CD4-positive, alpha-beta memory T cell (primary cell): ENCODE measurements at regions not wholly inside any gene's neighbourhood (a gene's known extent, or its start where the extent isn't known, plus 50 kb on each side); places are given as distances from the start of the nearest gene placed in this dataset.

ENCODE experiments used
- CTCF ChIA-PET: fragments of 350-600 bp; sonication (Branson Sonifier 250); formaldehyde crosslinking; loops from one replicate; lab custom pipeline; 2021; ENCODE audit warnings: inconsistent platforms; ENCODE audit not compliant: partially characterized antibody; lab: Charles Lee
- POLR2A ChIA-PET: fragments of 350-600 bp; sonication (Branson Sonifier 250); formaldehyde crosslinking; loops from one replicate; lab custom pipeline; 2021; ENCODE audit not compliant: partially characterized antibody; lab: Charles Lee
- DNase-seq, 5 donors: peaks; one replicate each; pipeline versions ENCODE4 v3.0.0 to v3.0.0-alpha.2; 2020 to 2022; ENCODE audit warnings: mixed read lengths in 1 of 5
- H3K27ac ChIP-seq: one replicate; pipeline ENCODE4 v1.7.0; 2013; ENCODE audit warnings: low read depth, low read length
- H3K27me3 ChIP-seq: 2 replicates; pipeline ENCODE4 v1.7.0; 2013; ENCODE audit warnings: mild to moderate bottlenecking, low read length, moderate library complexity; ENCODE audit not compliant: insufficient read depth
- H3K36me3 ChIP-seq: 2 replicates; pipeline ENCODE4 v1.7.0; 2013; ENCODE audit warnings: mild to moderate bottlenecking, low read length, moderate library complexity; ENCODE audit not compliant: insufficient read depth
- H3K4me1 ChIP-seq: 2 replicates; pipeline ENCODE4 v1.7.0; 2013; ENCODE audit warnings: mild to moderate bottlenecking, low read length, moderate library complexity; ENCODE audit not compliant: insufficient read depth
- H3K4me3 ChIP-seq, 2 donors: one replicate each; pipeline ENCODE4 v1.7.0; 2013; ENCODE audit warnings: low read length in 2 of 2, mild to moderate bottlenecking in 1 of 2
- H3K9me3 ChIP-seq, 2 donors: one replicate each; pipeline ENCODE4 v1.7.0; 2013; ENCODE audit warnings: low read length in 2 of 2, control low read depth in 1 of 2; ENCODE audit not compliant: control insufficient read depth in 1 of 2
- H3K27ac Mint-ChIP-seq, 7 donors: one replicate each; pipeline ENCODE4 v1.8.0; 2020 to 2021; ENCODE audit warnings: mixed read lengths in 7 of 7, mild to moderate bottlenecking in 6 of 7, inconsistent platforms in 3 of 7, moderate library complexity in 3 of 7
- H3K27me3 Mint-ChIP-seq, 2 donors: one replicate each; pipeline ENCODE4 v1.8.0; 2020 to 2021; ENCODE audit warnings: mixed read lengths in 2 of 2
- H3K36me3 Mint-ChIP-seq, 2 donors: one replicate each; pipeline ENCODE4 v1.8.0; 2020 to 2021; ENCODE audit warnings: mixed read lengths in 2 of 2, inconsistent platforms in 1 of 2, mild to moderate bottlenecking in 1 of 2
- H3K4me1 Mint-ChIP-seq, 4 donors: one replicate each; pipeline ENCODE4 v1.8.0; 2020 to 2021; ENCODE audit warnings: mixed read lengths in 4 of 4, mild to moderate bottlenecking in 1 of 4
- H3K4me3 Mint-ChIP-seq, 8 donors: one replicate each; pipeline ENCODE4 v1.8.0; 2020 to 2021; ENCODE audit warnings: mixed read lengths in 8 of 8, mild to moderate bottlenecking in 7 of 8, moderate library complexity in 6 of 8, inconsistent platforms in 3 of 8
- H3K9me3 Mint-ChIP-seq, 8 donors: one replicate each; pipeline ENCODE4 v1.8.0; 2020 to 2021; ENCODE audit warnings: mixed read lengths in 8 of 8, mild to moderate bottlenecking in 5 of 8, inconsistent platforms in 3 of 8, moderate library complexity in 1 of 8
- intact Hi-C: fragments of 100-400 bp; cut with micrococcal nuclease; formaldehyde crosslinking; loops from one replicate; pipeline ENCODE4 v1.15.1; 2023

DNA sequence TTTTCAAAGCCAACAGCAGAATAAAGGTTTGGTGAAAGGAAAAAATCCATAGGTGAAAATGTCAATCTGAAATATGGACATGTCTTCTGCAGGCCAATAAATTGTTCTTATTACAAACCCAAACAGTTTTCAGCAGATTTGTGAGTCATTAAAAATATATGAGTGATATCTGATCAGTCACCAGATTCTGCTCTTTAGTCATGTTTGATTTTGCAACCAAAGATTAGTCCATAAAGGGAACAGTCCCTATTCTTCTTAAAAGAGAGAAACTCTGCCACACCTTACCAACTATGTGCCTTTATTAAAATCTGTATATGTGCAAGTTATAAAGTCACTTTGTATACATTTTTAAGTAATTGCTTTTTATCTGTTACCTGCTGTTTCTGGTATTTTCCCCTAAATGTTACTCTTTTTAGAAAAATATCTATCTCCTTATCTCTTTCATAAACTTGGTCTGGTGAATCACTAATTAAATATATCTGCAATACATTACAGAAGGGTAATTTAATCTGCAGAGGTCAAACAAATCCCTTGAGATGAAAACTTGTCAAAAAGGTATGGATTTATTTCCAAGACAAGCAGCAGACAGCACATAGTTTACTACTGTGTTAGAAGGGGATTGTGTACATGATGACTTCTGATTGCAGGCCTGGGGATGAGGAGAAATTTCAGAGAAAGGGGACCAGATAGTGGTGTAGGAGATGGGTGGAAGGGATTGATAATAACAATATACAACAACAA lies 322.9 kb upstream of the NWD2 start:
- Mint-ChIP-seq H3K4me1 (no peaks in the 10 kb centered on the region), H3K36me3 (no peaks in the 10 kb centered on the region), H3K4me3 (no peak overlapping the region), H3K27ac (no peak overlapping the region), H3K27me3 (no peaks in the 10 kb centered on the region), H3K9me3 (peaks cover 0 to 2% (median 0%) of the 10 kb centered on the region in 8 donors)
- intact Hi-C loops, result no loop called here
- Histone ChIP-seq H3K9me3 (no peaks in the 10 kb centered on the region), H3K27me3 (no peaks in the 10 kb centered on the region), H3K4me1 (no peaks in the 10 kb centered on the region), H3K27ac (no peak overlapping the region), H3K4me3 (no peak overlapping the region), H3K36me3 (no peaks in the 10 kb centered on the region)
- CTCF ChIA-PET, result no interaction called here
- POLR2A ChIA-PET, result no interaction called here
- no peak for DNase-seq

- Histone ChIP-seq H3K36me3 (no peaks in the 10 kb centered on the region), H3K27ac (no peak overlapping the region), H3K27me3 (no peaks in the 10 kb centered on the region), H3K4me1 (no peaks in the 10 kb centered on the region), H3K4me3 (no peak overlapping the region), H3K9me3 (no peaks in the 10 kb centered on the region)
- peaks cover 0 to 8% (median 1%) of the 10 kb centered on the region in 8 donors for H3K9me3 Mint-ChIP-seq
- POLR2A ChIA-PET, result no interaction called here
- H3K27me3 Mint-ChIP-seq, result peaks cover 0 to 2% of the 10 kb centered on the region in 2 donors
- CTCF ChIA-PET, result no interaction called here
- H3K36me3 Mint-ChIP-seq, result no peaks in the 10 kb centered on the region
- no peak for DNase-seq
- intact Hi-C loops, result no loop called here
- H3K27ac Mint-ChIP-seq, result no peak overlapping the region
- no peak overlapping the region for H3K4me3 Mint-ChIP-seq
- H3K4me1 Mint-ChIP-seq, result no peaks in the 10 kb centered on the region
These were observed 313.9 kb upstream of the NWD2 start for GRCh38 chr4:36930562-36931111.

GRCh38 chr4:36944232-36944631 lies 300.3 kb upstream of the NWD2 start:
- H3K4me3 Mint-ChIP-seq, result no peak overlapping the region
- H3K36me3 Mint-ChIP-seq, result no peaks in the 10 kb centered on the region
- DNase-seq, result no peak
- Histone ChIP-seq H3K4me1 (no peaks in the 10 kb centered on the region), H3K27me3 (no peaks in the 10 kb centered on the region), H3K36me3 (no peaks in the 10 kb centered on the region), H3K9me3 (no peaks in the 10 kb centered on the region), H3K4me3 (no peak overlapping the region), H3K27ac (no peak overlapping the region)
- H3K27ac Mint-ChIP-seq, result no peak overlapping the region
- CTCF ChIA-PET, result no interaction called here
- no peaks in the 10 kb centered on the region for H3K4me1 Mint-ChIP-seq
- POLR2A ChIA-PET, result no interaction called here
- intact Hi-C loops, result no loop called here
- H3K9me3 Mint-ChIP-seq, result peaks cover 0 to 4% (median 0%) of the 10 kb centered on the region in 8 donors
- H3K27me3 Mint-ChIP-seq, result no peaks in the 10 kb centered on the region

DNA sequence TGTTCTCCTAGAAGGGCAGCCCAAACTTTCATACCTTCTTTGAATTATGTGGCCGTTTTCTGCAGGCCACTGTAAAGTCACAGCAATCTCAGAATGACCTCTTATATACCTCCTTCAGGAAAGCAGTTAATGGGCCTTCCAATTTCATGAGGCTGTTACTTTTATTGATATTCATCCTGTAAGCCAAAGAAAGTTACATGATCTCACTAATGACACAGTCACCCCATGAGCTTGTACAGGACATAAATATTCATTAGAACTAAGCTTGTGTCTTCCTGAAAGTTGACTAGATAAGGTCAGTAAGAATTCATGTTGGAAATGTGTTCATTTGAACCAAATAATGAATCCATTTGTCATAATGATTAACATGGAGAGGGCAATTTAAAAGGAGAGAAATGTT lies 283.1 kb upstream of the NWD2 start:
- H3K4me3 Mint-ChIP-seq, result no peak overlapping the region
- no peak for DNase-seq
- no peaks in the 10 kb centered on the region for H3K36me3 Mint-ChIP-seq
- H3K4me1 Mint-ChIP-seq, result no peaks in the 10 kb centered on the region
- ChIA-PET CTCF (no interaction called here), POLR2A (no interaction called here)
- Histone ChIP-seq H3K4me1 (no peaks in the 10 kb centered on the region), H3K4me3 (no peak overlapping the region), H3K9me3 (no peaks in the 10 kb centered on the region), H3K27me3 (no peaks in the 10 kb centered on the region), H3K27ac (no peak overlapping the region), H3K36me3 (no peaks in the 10 kb centered on the region)
- no peaks in the 10 kb centered on the region for H3K27me3 Mint-ChIP-seq
- intact Hi-C loops, result no loop called here
- H3K27ac Mint-ChIP-seq, result no peak overlapping the region
- H3K9me3 Mint-ChIP-seq, result peaks cover 0 to 1% (median 0%) of the 10 kb centered on the region in 8 donors

DNA sequence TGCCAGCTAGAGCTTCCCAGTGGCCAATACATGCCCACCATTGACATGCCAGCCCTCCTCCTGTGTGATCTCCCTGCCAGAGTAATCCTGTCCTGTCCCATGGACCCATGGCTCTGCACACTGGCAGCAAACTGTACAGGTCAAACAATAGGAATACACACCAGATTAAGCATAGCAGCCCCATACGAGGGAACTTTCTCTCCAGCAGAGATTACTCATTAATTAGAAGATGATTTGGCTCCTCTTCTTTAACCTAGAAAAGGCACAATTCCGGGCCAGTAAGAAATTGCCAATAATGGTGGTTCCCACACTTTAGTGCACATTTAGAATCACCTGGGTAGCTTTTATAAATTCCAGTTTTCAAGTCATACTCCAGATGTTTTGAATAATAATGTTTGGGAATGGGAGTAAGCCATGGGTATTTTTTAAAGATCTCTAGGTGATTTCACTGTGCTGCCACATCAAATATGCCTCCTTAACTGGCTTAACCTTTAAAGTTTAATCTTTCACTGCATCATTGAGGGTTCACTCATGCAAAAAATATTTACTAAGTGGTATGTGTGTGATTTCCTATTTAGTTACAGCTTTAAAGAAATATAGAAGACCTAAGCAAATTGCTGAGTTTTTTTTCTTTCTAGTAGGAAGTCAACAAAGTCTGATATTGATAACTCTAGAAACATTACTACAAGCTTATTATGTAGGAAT lies 277.6 kb upstream of the NWD2 start:
- ChIA-PET CTCF (no interaction called here), POLR2A (no interaction called here)
- H3K9me3 Mint-ChIP-seq, result peaks cover 0 to 8% (median 4%) of the 10 kb centered on the region in 8 donors
- no peak overlapping the region for H3K4me3 ChIP-seq
- H3K4me3 Mint-ChIP-seq, result no peak overlapping the region
- H3K27ac Mint-ChIP-seq, result no peak overlapping the region
- no peak overlapping the region for H3K27ac ChIP-seq
- no peaks in the 10 kb centered on the region for H3K4me1 Mint-ChIP-seq
- H3K36me3 ChIP-seq, result no peaks in the 10 kb centered on the region
- DNase-seq, result no peak
- H3K27me3 Mint-ChIP-seq, result no peaks in the 10 kb centered on the region
- H3K27me3 ChIP-seq, result no peaks in the 10 kb centered on the region
- H3K9me3 ChIP-seq, result no peaks in the 10 kb centered on the region
- intact Hi-C loops, result no loop called here
- H3K36me3 Mint-ChIP-seq, result no peaks in the 10 kb centered on the region
- H3K4me1 ChIP-seq, result no peaks in the 10 kb centered on the region

GRCh38 chr4:36979533-36979932 lies 265.0 kb upstream of the NWD2 start:
- DNase-seq, result no peak
- Histone ChIP-seq H3K27ac (no peak overlapping the region), H3K4me3 (no peak overlapping the region), H3K4me1 (no peaks in the 10 kb centered on the region), H3K36me3 (no peaks in the 10 kb centered on the region), H3K9me3 (no peaks in the 10 kb centered on the region), H3K27me3 (no peaks in the 10 kb centered on the region)
- CTCF ChIA-PET, result no interaction called here
- POLR2A ChIA-PET, result no interaction called here
- H3K36me3 Mint-ChIP-seq, result no peaks in the 10 kb centered on the region
- no peaks in the 10 kb centered on the region for H3K27me3 Mint-ChIP-seq
- H3K4me3 Mint-ChIP-seq, result no peak overlapping the region
- intact Hi-C loops, result no loop called here
- peaks cover 0 to 6% (median under 1%) of the 10 kb centered on the region in 8 donors for H3K9me3 Mint-ChIP-seq
- no peak overlapping the region for H3K27ac Mint-ChIP-seq
- no peaks in the 10 kb centered on the region for H3K4me1 Mint-ChIP-seq

DNA sequence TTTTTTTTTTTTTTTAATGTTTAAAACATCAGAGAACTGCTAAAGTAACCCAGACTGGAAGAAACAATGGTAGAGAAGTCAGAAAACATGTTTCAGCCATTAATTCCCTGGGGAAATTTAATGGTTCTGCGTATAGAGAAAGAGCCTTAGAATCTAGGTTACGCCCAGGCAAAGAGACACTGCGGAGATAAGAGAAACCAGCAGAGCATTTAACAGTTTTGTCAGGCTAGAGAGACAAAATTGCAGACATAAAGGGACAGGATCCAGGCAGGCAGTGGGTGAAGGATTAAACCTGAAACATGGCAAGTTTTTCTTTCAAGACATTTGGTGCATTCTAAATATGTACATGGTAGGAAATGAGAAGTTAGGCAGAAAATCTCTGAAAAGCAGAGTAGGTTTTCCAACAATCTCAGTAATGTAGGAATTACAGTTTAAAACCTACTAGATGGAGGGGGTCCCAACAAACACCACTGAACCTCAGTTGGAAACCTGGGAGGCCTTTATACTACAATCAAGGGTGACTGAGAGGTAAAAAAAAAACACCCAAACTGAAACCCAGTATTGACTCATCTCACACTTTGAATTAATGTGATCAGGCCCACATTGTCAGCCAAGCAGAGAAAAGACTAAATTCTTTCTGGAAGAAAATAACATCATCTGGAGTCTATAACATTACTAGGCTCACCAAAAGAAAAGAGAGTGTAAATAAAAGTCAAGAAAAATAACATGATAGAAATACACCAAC lies 254.2 kb upstream of the NWD2 start:
- H3K9me3 Mint-ChIP-seq, result peaks cover 0 to 5% (median 0%) of the 10 kb centered on the region in 8 donors
- Histone ChIP-seq H3K4me3 (no peak overlapping the region), H3K36me3 (no peaks in the 10 kb centered on the region), H3K4me1 (no peaks in the 10 kb centered on the region), H3K27me3 (no peaks in the 10 kb centered on the region), H3K27ac (no peak overlapping the region), H3K9me3 (no peaks in the 10 kb centered on the region)
- POLR2A ChIA-PET, result no interaction called here
- DNase-seq, result no peak
- H3K4me3 Mint-ChIP-seq, result no peak overlapping the region
- no peaks in the 10 kb centered on the region for H3K27me3 Mint-ChIP-seq
- intact Hi-C loops, result no loop called here
- H3K36me3 Mint-ChIP-seq, result no peaks in the 10 kb centered on the region
- no peaks in the 10 kb centered on the region for H3K4me1 Mint-ChIP-seq
- H3K27ac Mint-ChIP-seq, result no peak overlapping the region
- CTCF ChIA-PET, result no interaction called here
